ENCODE measurements at regions not wholly inside any gene's neighbourhood (a gene's known extent, or its start where the extent isn't known, plus 50 kb on each side); places are given as distances from the start of the nearest gene placed in this dataset.

GRCh38 chr1:213393860-213394259 lies 342.8 kb downstream of the RPS6KC1 start:
- TF ChIP-seq, protein P1, sequence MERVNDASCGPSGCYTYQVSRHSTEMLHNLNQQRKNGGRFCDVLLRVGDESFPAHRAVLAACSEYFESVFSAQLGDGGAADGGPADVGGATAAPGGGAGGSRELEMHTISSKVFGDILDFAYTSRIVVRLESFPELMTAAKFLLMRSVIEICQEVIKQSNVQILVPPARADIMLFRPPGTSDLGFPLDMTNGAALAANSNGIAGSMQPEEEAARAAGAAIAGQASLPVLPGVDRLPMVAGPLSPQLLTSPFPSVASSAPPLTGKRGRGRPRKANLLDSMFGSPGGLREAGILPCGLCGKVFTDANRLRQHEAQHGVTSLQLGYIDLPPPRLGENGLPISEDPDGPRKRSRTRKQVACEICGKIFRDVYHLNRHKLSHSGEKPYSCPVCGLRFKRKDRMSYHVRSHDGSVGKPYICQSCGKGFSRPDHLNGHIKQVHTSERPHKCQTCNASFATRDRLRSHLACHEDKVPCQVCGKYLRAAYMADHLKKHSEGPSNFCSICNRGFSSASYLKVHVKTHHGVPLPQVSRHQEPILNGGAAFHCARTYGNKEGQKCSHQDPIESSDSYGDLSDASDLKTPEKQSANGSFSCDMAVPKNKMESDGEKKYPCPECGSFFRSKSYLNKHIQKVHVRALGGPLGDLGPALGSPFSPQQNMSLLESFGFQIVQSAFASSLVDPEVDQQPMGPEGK (CRISPR knock-in tag; IDR thresholded peaks at IDR 0.05; ENCODE audit: borderline replicate concordance) = no peak
- TF ChIP-seq ZFP3 (CRISPR knock-in tag; IDR thresholded peaks at IDR 0.05) (no peak), RARB (CRISPR knock-in tag; IDR thresholded peaks at IDR 0.05) (no peak), ARNTL (CRISPR knock-in tag; IDR thresholded peaks at IDR 0.05; ENCODE audit: borderline replicate concordance, low read depth) (no peak)
- TF ChIP-seq, protein P2, sequence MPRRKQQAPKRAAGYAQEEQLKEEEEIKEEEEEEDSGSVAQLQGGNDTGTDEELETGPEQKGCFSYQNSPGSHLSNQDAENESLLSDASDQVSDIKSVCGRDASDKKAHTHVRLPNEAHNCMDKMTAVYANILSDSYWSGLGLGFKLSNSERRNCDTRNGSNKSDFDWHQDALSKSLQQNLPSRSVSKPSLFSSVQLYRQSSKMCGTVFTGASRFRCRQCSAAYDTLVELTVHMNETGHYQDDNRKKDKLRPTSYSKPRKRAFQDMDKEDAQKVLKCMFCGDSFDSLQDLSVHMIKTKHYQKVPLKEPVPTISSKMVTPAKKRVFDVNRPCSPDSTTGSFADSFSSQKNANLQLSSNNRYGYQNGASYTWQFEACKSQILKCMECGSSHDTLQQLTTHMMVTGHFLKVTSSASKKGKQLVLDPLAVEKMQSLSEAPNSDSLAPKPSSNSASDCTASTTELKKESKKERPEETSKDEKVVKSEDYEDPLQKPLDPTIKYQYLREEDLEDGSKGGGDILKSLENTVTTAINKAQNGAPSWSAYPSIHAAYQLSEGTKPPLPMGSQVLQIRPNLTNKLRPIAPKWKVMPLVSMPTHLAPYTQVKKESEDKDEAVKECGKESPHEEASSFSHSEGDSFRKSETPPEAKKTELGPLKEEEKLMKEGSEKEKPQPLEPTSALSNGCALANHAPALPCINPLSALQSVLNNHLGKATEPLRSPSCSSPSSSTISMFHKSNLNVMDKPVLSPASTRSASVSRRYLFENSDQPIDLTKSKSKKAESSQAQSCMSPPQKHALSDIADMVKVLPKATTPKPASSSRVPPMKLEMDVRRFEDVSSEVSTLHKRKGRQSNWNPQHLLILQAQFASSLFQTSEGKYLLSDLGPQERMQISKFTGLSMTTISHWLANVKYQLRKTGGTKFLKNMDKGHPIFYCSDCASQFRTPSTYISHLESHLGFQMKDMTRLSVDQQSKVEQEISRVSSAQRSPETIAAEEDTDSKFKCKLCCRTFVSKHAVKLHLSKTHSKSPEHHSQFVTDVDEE (CRISPR knock-in tag; IDR thresholded peaks at IDR 0.05) = no peak

Measured in SK-N-SH treated with all-trans-retinoic acid at 6 μM for 48 hours (cell line).